Tibial artery (tissue), 4 donors: ENCODE measurements at regions not wholly inside any gene's neighbourhood (a gene's known extent, or its start where the extent isn't known, plus 50 kb on each side); places are given as distances from the start of the nearest gene placed in this dataset.
"Not testable (repeated sequence)": the region's sequence is repeated elsewhere in the genome, so short reads cannot be mapped to it uniquely, and the experiment has no call there.

Experiments
- DNase-seq, 2 donors: peaks; one replicate each; pipeline ENCODE4 v3.0.0-alpha.2; 2019
- H3K27ac ChIP-seq, 2 donors: fragments of 200-600 bp; sonication (generic) in 1 of 2; 1 replicate in 1 of 2; 2 replicates in 1 of 2; pipeline ENCODE4 v1.5.1; 2018 to 2019; ENCODE audit warnings: mild to moderate bottlenecking in 1 of 2
- H3K27me3 ChIP-seq, 2 donors: fragments of 200-600 bp; sonication (generic) in 1 of 2; one replicate each; pipeline versions ENCODE4 v1.5.1 to v1.6.0; 2016 to 2019
- H3K36me3 ChIP-seq, 3 donors: fragments of 200-600 bp; sonication (generic) in 2 of 3; one replicate each; pipeline ENCODE4 v1.5.1; 2016 to 2019; ENCODE audit warnings: mild to moderate bottlenecking in 2 of 3
- H3K4me1 ChIP-seq, 4 donors: fragments of 200-600 bp; sonication (generic) in 2 of 4; 1 replicate in 3 of 4; 2 replicates in 1 of 4; pipeline ENCODE4 v1.5.1; 2016 to 2019
- H3K4me3 ChIP-seq, 2 donors: fragments of 200-600 bp; sonication (generic) in 1 of 2; 1 replicate in 1 of 2; 2 replicates in 1 of 2; pipeline ENCODE4 v1.5.1; 2018 to 2019; ENCODE audit warnings: mild to moderate bottlenecking in 2 of 2
- H3K9me3 ChIP-seq, 3 donors: fragments of 200-600 bp; sonication (generic) in 1 of 3; one replicate each; pipeline ENCODE4 v1.5.1; 2016 to 2019
- intact Hi-C: fragments of 100-400 bp; cut with DNase I; formaldehyde crosslinking; loops from one replicate; pipeline ENCODE4 v1.15.0; 2023; ENCODE audit warnings: low total_unique reads
- TF ChIP-seq, protein P1 (sequence below), 2 experiments: fragments of 200-600 bp in 1 of 2; fragments of 450-650 bp in 1 of 2; IDR thresholded peaks; one replicate each; pipeline ENCODE4 v1.5.1; 2017 to 2019; ENCODE audit warnings: antibody characterized with exemption in 2 of 2, mild to moderate bottlenecking in 1 of 2, moderate library complexity in 1 of 2

DNA sequence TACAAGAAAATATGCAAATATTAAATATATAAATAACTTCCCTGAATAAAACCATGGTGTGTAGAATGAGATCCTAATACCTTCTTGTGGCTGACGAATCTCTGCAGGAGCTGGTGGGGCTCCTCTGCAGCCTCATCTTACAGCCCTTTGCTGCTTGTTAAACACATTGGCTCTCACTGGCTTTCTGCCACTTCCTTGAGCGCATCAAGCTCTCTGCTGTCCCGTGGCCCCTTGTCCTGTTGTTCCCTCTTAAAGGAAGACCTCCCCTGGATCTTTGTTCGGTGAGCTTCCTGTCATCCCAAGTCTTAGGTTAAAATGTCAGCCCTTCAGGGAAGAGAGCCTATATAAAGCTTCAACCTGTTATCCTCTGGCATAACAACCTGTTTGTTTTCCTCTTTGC is 519.6 kb downstream of the DOK5 start:
- Histone ChIP-seq H3K36me3 (no peaks in the 10 kb centered on the region), H3K27me3 (no peaks in the 10 kb centered on the region), H3K4me1 (no peaks in the 10 kb centered on the region), H3K4me3 (no peak overlapping the region), H3K9me3 (no peaks in the 10 kb centered on the region), H3K27ac (no peak overlapping the region)
- TF ChIP-seq, protein P1, sequence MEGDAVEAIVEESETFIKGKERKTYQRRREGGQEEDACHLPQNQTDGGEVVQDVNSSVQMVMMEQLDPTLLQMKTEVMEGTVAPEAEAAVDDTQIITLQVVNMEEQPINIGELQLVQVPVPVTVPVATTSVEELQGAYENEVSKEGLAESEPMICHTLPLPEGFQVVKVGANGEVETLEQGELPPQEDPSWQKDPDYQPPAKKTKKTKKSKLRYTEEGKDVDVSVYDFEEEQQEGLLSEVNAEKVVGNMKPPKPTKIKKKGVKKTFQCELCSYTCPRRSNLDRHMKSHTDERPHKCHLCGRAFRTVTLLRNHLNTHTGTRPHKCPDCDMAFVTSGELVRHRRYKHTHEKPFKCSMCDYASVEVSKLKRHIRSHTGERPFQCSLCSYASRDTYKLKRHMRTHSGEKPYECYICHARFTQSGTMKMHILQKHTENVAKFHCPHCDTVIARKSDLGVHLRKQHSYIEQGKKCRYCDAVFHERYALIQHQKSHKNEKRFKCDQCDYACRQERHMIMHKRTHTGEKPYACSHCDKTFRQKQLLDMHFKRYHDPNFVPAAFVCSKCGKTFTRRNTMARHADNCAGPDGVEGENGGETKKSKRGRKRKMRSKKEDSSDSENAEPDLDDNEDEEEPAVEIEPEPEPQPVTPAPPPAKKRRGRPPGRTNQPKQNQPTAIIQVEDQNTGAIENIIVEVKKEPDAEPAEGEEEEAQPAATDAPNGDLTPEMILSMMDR (IDR thresholded peaks at IDR 0.05): no peak
- no peak for DNase-seq
- intact Hi-C loops: no loop called here

DNA sequence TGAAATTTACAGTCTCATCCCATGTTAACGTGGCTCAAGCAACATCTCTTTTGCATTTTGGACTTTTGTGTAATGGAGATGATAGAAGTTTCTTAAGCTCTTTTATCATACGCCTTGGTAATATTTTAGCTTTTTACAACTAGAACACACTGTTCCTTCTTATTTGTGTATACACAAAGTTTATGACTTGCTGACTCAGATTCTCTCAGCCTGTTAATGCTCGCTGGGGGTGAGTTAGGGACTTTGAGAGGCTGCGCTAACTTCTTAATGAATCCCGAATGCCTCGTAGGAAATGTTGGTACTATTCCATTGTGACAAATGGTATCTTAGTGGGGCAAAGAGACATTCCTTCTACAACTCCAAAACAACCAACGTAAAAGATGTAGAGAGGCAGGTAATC is 509.7 kb downstream of the DOK5 start:
- Histone ChIP-seq H3K4me3 (no peak overlapping the region), H3K27me3 (no peaks in the 10 kb centered on the region), H3K9me3 (no peaks in the 10 kb centered on the region), H3K36me3 (no peaks in the 10 kb centered on the region), H3K4me1 (no peaks in the 10 kb centered on the region), H3K27ac (no peak overlapping the region)
- no peak for DNase-seq
- TF ChIP-seq, protein P1 (IDR thresholded peaks at IDR 0.05): no peak
- intact Hi-C loops: no loop called here

DNA sequence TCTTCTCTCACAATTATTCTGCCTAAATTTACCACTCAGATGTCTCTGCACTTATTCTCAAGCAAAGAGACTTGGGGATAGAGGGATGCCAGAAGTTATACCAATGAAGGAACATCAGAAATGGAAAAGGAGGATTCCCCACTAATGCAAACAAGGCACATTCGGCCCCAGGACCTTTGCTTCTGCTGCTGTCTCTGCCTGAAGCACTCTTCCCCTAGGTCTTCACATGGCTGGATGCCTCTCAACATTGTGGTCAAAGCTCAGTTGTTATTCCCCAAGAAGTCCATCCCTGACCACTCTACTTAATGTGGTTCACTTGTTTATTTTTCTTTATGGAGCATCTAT is 508.7 kb downstream of the DOK5 start:
- intact Hi-C loops: no loop called here
- no peak overlapping the region for H3K27ac ChIP-seq
- no peak overlapping the region for H3K4me3 ChIP-seq
- H3K4me1 ChIP-seq: no peaks in the 10 kb centered on the region
- H3K9me3 ChIP-seq: no peaks in the 10 kb centered on the region
- no peaks in the 10 kb centered on the region for H3K27me3 ChIP-seq
- TF ChIP-seq, protein P1 (IDR thresholded peaks at IDR 0.05): no peak
- no peak for DNase-seq
- H3K36me3 ChIP-seq: no peaks in the 10 kb centered on the region

DNA sequence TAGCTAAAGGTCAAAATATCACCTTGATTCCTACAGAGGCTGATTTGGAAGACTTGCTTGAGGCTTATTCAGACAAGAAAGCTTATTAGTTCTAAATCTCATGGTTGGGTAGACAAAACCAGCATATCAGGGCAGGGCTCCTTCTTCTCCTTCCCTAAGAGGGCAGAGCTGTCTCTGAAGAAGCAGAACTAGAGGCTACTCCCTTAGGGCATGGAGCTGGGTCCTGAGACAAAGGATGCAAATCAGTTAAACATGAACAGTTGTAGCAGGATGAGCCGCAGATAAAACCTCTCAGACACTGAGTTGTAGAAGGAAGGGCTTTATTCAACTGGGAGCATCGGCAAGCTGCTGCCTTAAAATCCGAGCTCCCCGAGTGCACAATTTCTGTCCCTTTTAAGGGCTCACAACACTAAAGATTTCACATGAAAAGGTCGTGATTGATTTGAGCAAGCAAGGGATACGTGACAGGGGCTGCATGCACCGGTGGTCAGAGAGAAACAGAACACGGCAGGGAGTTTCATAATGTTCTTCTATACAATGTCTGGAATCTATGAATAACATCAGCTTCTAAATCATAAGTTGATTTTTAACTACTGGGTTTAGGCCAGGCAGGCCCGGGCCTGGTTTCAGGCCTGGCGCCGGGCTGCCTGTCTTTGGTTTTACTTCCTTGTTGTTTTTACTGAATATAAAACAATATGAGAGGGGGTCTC is 508.2 kb downstream of the DOK5 start:
- DNase-seq, H3K4me1 ChIP-seq, H3K27ac ChIP-seq, intact Hi-C loops, H3K27me3 ChIP-seq, H3K4me3 ChIP-seq, H3K9me3 ChIP-seq, H3K36me3 ChIP-seq: not testable (repeated sequence)

DNA sequence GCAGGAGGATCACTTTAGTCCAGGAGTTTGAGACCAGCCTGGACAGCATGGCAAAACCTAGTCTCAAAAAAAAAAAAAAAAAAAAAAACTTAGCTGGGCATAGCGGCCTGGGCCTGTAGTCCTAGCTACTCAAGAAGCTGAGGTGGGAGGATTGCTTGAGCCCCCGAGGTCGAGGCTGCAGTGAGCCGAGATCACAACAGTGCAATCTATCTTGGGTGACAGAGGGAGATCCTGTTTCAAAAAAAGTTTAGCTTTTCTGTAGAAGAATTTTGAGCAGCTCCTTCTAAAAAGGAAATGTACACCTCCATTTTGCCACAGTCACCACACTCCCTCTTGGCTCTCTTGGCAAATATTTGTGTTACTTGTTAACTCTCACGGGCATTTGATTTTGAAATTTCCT is 505.8 kb downstream of the DOK5 start:
- Histone ChIP-seq H3K4me3 (no peak overlapping the region), H3K4me1 (no peaks in the 10 kb centered on the region), H3K27ac (no peak overlapping the region), H3K9me3 (no peaks in the 10 kb centered on the region), H3K27me3 (no peaks in the 10 kb centered on the region), H3K36me3 (no peaks in the 10 kb centered on the region)
- DNase-seq: no peak
- intact Hi-C loops: no loop called here
- TF ChIP-seq, protein P1 (IDR thresholded peaks at IDR 0.05): no peak

DNA sequence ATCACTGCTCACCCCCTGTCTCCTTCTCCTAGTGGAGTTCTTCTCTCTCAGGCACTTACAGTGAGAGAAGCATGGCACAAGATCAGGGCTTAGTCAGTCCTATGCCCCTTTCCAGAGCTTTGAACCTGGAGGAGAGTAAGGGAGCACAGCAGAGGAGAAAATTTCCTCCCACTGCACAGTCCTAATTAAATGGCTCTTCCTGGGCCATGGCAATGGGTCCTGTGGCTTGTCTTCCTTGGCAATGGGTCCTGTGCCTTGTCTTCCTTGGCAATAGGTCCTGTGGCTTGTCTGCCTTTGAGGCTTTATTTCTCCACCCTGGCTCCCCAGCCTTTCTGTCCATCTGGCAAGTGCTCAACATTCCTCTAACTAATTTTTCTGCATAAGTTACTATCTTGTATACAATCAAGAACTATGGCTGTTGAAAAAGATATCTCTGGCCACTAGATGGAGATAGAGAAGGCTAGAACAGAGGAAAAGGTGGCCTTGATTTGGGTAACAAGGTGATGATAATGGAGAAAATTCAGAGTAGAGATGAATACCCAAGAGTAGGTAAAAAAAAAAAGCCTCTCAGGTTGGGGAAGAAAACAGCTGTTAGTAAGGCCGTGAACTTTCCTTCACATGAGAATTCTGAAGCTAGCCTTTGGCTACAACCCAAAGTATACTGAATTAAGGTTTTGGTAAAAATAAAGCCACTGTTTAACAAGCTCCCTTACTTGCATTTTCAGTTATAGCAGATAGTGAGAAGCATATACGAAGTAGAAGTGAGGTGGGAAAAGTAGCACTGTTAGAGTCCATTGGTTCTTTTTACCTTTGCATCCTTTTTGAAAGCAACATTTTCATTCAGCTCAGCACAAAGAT is 504.9 kb downstream of the DOK5 start:
- intact Hi-C loops: no loop called here
- no peak for DNase-seq
- Histone ChIP-seq H3K4me1 (no peaks in the 10 kb centered on the region), H3K36me3 (no peaks in the 10 kb centered on the region), H3K27me3 (no peaks in the 10 kb centered on the region), H3K4me3 (no peak overlapping the region), H3K9me3 (no peaks in the 10 kb centered on the region), H3K27ac (no peak overlapping the region)
- TF ChIP-seq, protein P1 (IDR thresholded peaks at IDR 0.05): peak in 1 of 2 experiments; percentile 10
